Activated naive CD4-positive, alpha-beta T cell treated with anti-CD3 and anti-CD28 coated beads, Interleukin-2, amount 50 U/mL, for 16 hours (primary cell): ENCODE measurements at regions not wholly inside any gene's neighbourhood (a gene's known extent, or its start where the extent isn't known, plus 50 kb on each side); places are given as distances from the start of the nearest gene placed in this dataset.
"Not testable (repeated sequence)": the region's sequence is repeated elsewhere in the genome, so short reads cannot be mapped to it uniquely, and the experiment has no call there.

ENCODE experiments used
- DNase-seq: peaks from one replicate; pipeline ENCODE4 v3.0.0-alpha.2; 2020

GRCh38 chr5:92543201-92543600 is 1037.8 kb downstream of the NR2F1-AS1 start:
- no peak for DNase-seq

GRCh38 chr5:92542017-92542416 is 1039.0 kb downstream of the NR2F1-AS1 start:
- DNase-seq = not testable (repeated sequence)

GRCh38 chr5:92527311-92528078 is 1053.5 kb downstream of the NR2F1-AS1 start:
- DNase-seq = no peak

- DNase-seq = no peak
Measured at GRCh38 chr5:92525131-92525530, 1055.9 kb downstream of the NR2F1-AS1 start.

GRCh38 chr5:92519811-92520632 is 1061.0 kb downstream of the NR2F1-AS1 start:
- DNase-seq = no peak

GRCh38 chr5:92518318-92518904 is 1062.6 kb downstream of the NR2F1-AS1 start:
- no peak for DNase-seq

- no peak for DNase-seq
Measured at GRCh38 chr5:92514896-92515295, 1066.1 kb downstream of the NR2F1-AS1 start.

- DNase-seq = no peak
Measured at GRCh38 chr5:92513067-92513466, 1068.0 kb downstream of the NR2F1-AS1 start.

- no peak for DNase-seq
Measured at GRCh38 chr5:92508271-92508670, 1072.7 kb downstream of the NR2F1-AS1 start.

GRCh38 chr5:92505925-92506324 is 1075.1 kb downstream of the NR2F1-AS1 start:
- no peak for DNase-seq

GRCh38 chr5:92505145-92505544 is 1075.9 kb downstream of the NR2F1-AS1 start:
- no peak for DNase-seq

- no peak for DNase-seq
Measured at GRCh38 chr5:92504346-92504745, 1076.7 kb downstream of the NR2F1-AS1 start.

- DNase-seq = no peak
Measured at GRCh38 chr5:92500752-92501151, 1080.3 kb downstream of the NR2F1-AS1 start.

GRCh38 chr5:92496545-92496944 is 1084.5 kb downstream of the NR2F1-AS1 start:
- DNase-seq = no peak

- DNase-seq = no peak
Measured at GRCh38 chr5:92494508-92494907, 1086.5 kb downstream of the NR2F1-AS1 start.

- DNase-seq = no peak
Measured at GRCh38 chr5:92492908-92493307, 1088.1 kb downstream of the NR2F1-AS1 start.

GRCh38 chr5:92484484-92484883 is 1096.5 kb downstream of the NR2F1-AS1 start:
- DNase-seq = no peak

- DNase-seq = no peak
Measured at GRCh38 chr5:92472981-92473566, 1090.0 kb upstream of the ARRDC3 start.

- DNase-seq = no peak
Measured at GRCh38 chr5:92471861-92472260, 1088.7 kb upstream of the ARRDC3 start.

- DNase-seq = no peak
Measured at GRCh38 chr5:92470770-92471169, 1087.7 kb upstream of the ARRDC3 start.

- no peak for DNase-seq
Measured at GRCh38 chr5:92468295-92468694, 1085.2 kb upstream of the ARRDC3 start.

- no peak for DNase-seq
Measured at GRCh38 chr5:92467695-92468094, 1084.6 kb upstream of the ARRDC3 start.

GRCh38 chr5:92460505-92460904 is 1077.4 kb upstream of the ARRDC3 start:
- no peak for DNase-seq
